ENCODE measurements at regions not wholly inside any gene's neighbourhood (a gene's known extent, or its start where the extent isn't known, plus 50 kb on each side); places are given as distances from the start of the nearest gene placed in this dataset.
"Not testable (repeated sequence)": the region's sequence is repeated elsewhere in the genome, so short reads cannot be mapped to it uniquely, and the experiment has no call there.

DNA sequence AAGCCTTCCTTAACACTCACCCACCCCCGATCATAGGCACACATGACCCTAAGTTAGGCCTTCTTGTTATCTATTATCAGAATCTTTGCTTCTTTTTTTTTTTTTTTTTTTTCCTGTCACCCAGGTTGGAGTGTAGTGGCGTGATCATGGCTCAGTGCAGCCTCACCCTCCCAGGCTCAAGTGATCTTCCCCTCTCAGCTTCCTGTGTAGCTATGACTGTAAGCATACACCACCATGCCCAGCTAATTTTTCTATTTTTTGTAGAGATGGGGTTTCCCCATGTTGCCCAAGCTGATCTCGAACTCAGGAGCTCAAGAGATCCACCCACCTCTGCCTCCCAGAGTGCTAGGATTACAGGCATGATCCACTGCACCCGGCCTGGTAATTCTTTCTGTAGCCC, 328.7 kb downstream of the NR4A2 start:
- Mint-ChIP-seq H3K27me3 (ENCODE audit: low read depth in 3 of 3) (no peaks in the 10 kb centered on the region), H3K4me3 (no peak overlapping the region), H3K27ac (no peak overlapping the region), H3K36me3 (no peaks in the 10 kb centered on the region), H3K4me1 (no peaks in the 10 kb centered on the region), H3K9me3 (peaks cover 0 to 3% (median 0%) of the 10 kb centered on the region in 6 donors)
- no peak for DNase-seq

DNA sequence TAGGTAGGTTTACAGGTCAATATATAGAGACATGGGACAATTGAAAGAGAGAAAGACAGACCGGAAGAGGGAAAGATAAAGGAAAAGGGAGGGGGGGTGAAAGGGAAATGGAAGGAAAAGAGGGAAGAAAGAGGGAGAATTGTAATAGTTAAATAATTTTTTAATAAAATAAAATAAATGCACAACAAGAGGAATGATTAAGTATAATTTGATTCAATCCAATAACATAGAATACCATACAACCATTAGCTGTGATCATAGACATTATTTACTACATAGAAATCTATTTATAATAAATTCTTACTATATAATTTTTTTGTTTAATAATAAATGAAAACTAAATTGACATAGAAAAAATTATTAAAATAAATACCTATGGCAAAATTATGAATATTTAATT, 330.7 kb downstream of the NR4A2 start:
- no peaks in the 10 kb centered on the region for H3K4me1 Mint-ChIP-seq
- H3K27me3 Mint-ChIP-seq (ENCODE audit: low read depth in 3 of 3): no peaks in the 10 kb centered on the region
- no peak overlapping the region for H3K27ac Mint-ChIP-seq
- H3K36me3 Mint-ChIP-seq: no peaks in the 10 kb centered on the region
- DNase-seq: no peak
- H3K4me3 Mint-ChIP-seq: no peak overlapping the region
- H3K9me3 Mint-ChIP-seq: peaks cover 0 to 11% (median 0%) of the 10 kb centered on the region in 6 donors

GRCh38 chr2:155997538-155997937, 335.0 kb downstream of the NR4A2 start:
- Mint-ChIP-seq H3K9me3 (peaks cover 0 to 11% (median 2%) of the 10 kb centered on the region in 6 donors), H3K27me3 (ENCODE audit: low read depth in 3 of 3) (peaks cover 0 to 2% (median 0%) of the 10 kb centered on the region in 3 donors), H3K27ac (no peak overlapping the region), H3K4me3 (no peak overlapping the region), H3K36me3 (no peaks in the 10 kb centered on the region), H3K4me1 (no peaks in the 10 kb centered on the region)
- DNase-seq: no peak

DNA sequence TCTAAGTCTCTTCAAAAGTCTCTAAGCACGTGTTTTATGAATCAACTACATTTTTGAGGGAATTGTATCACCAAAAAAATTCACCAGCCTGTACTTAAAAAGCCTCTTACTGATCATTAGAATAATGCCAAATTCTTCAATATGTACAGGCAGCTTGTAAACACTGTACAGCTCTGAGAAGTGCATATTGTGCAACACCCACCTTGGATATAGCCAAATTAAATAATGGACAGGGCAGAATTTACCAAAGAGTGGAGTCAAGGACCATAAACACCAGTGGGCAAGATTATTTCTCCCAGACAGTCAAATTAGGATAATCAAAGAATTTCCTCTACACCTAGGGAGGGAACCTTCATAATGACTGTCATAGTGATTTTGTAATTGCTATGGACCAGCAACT, 338.2 kb downstream of the NR4A2 start:
- Mint-ChIP-seq H3K4me1 (no peaks in the 10 kb centered on the region), H3K27me3 (ENCODE audit: low read depth in 3 of 3) (peaks cover 0 to 2% (median 0%) of the 10 kb centered on the region in 3 donors), H3K4me3 (no peak overlapping the region), H3K36me3 (no peaks in the 10 kb centered on the region), H3K27ac (no peak overlapping the region), H3K9me3 (peaks cover 1 to 11% (median 4%) of the 10 kb centered on the region in 6 donors)
- no peak for DNase-seq

- H3K36me3 Mint-ChIP-seq: no peaks in the 10 kb centered on the region
- H3K9me3 Mint-ChIP-seq: peaks cover 0 to 10% (median 4%) of the 10 kb centered on the region in 6 donors
- no peak overlapping the region for H3K4me3 Mint-ChIP-seq
- no peaks in the 10 kb centered on the region for H3K4me1 Mint-ChIP-seq
- DNase-seq: no peak
- H3K27me3 Mint-ChIP-seq (ENCODE audit: low read depth in 3 of 3): peaks cover 0 to 3% (median 0%) of the 10 kb centered on the region in 3 donors
- H3K27ac Mint-ChIP-seq: no peak overlapping the region
These were observed 348.7 kb downstream of the NR4A2 start for GRCh38 chr2:155983845-155984244.

DNA sequence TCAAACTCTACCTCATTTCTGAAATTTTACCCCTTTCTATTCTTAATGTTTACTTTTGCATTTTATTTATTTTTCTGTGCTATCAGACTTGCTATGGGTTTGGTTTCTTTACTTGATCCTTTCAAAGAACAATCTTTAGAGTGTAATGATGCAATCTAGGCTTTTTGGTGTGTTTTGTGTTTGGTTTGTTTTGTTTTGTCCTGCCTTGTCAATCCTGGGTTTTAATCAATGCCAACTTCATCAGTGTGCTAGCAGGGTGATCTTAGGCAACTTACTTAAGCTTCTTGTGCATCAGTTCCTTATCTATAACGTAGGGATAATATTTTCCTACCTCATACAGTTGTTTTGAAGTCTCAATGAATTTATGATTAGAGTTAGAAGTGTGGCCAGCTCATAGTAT, 350.4 kb downstream of the NR4A2 start:
- no peak overlapping the region for H3K4me3 Mint-ChIP-seq
- H3K27ac Mint-ChIP-seq: no peak overlapping the region
- H3K9me3 Mint-ChIP-seq: peaks cover 0 to 16% (median 4%) of the 10 kb centered on the region in 6 donors
- DNase-seq: no peak
- H3K4me1 Mint-ChIP-seq: no peaks in the 10 kb centered on the region
- H3K36me3 Mint-ChIP-seq: no peaks in the 10 kb centered on the region
- H3K27me3 Mint-ChIP-seq (ENCODE audit: low read depth in 3 of 3): peaks cover 0 to 3% (median 0%) of the 10 kb centered on the region in 3 donors

GRCh38 chr2:155980941-155981560, 351.5 kb downstream of the NR4A2 start:
- Mint-ChIP-seq H3K27ac (no peak overlapping the region), H3K36me3 (no peaks in the 10 kb centered on the region), H3K9me3 (peaks cover 0 to 15% (median 4%) of the 10 kb centered on the region in 6 donors), H3K4me1 (no peaks in the 10 kb centered on the region), H3K27me3 (ENCODE audit: low read depth in 3 of 3) (peaks cover 0 to 3% (median 0%) of the 10 kb centered on the region in 3 donors), H3K4me3 (no peak overlapping the region)
- DNase-seq: no peak

GRCh38 chr2:155975734-155976133, 356.8 kb downstream of the NR4A2 start:
- Mint-ChIP-seq H3K27me3 (ENCODE audit: low read depth in 3 of 3) (peaks cover 0 to 2% (median 0%) of the 10 kb centered on the region in 3 donors), H3K9me3 (peaks cover 0 to 17% (median 4%) of the 10 kb centered on the region in 6 donors)

GRCh38 chr2:155972916-155973315, 359.6 kb downstream of the NR4A2 start:
- H3K27ac Mint-ChIP-seq: no peak overlapping the region
- DNase-seq: no peak
- no peak overlapping the region for H3K4me3 Mint-ChIP-seq
- H3K9me3 Mint-ChIP-seq: peaks cover 0 to 11% (median 2%) of the 10 kb centered on the region in 6 donors
- H3K4me1 Mint-ChIP-seq: no peaks in the 10 kb centered on the region
- no peaks in the 10 kb centered on the region for H3K36me3 Mint-ChIP-seq
- H3K27me3 Mint-ChIP-seq (ENCODE audit: low read depth in 3 of 3): no peaks in the 10 kb centered on the region

More at GRCh38 chr2:155975734-155976133, 356.8 kb downstream of the NR4A2 start:
- Mint-ChIP-seq H3K4me1 (no peaks in the 10 kb centered on the region), H3K36me3 (no peaks in the 10 kb centered on the region), H3K4me3 (no peak overlapping the region), H3K27ac (no peak overlapping the region)
- no peak for DNase-seq

DNA sequence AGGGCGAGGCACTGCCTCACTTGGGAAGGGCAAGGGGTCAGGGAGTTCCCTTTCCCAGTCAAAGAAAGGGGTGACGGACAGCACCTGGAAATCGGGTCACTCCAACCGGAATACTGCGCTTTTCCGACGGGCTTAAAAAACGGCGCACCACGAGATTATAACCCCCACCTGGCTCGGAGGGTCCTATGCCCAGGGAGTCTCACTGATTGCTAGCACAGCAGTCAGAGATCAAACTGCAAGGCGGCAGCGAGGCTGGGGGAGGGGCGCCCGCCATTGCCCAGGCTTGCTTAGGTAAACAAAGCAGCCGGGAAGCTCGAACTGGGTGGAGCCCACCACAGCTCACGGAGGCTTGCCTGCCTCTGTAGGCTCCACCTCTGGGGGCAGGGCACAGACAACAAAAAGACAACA, 366.5 kb downstream of the NR4A2 start:
- H3K27me3 Mint-ChIP-seq (ENCODE audit: low read depth in 3 of 3); H3K4me1 Mint-ChIP-seq; DNase-seq; H3K36me3 Mint-ChIP-seq; H3K9me3 Mint-ChIP-seq; H3K27ac Mint-ChIP-seq; H3K4me3 Mint-ChIP-seq: not testable (repeated sequence)

DNA sequence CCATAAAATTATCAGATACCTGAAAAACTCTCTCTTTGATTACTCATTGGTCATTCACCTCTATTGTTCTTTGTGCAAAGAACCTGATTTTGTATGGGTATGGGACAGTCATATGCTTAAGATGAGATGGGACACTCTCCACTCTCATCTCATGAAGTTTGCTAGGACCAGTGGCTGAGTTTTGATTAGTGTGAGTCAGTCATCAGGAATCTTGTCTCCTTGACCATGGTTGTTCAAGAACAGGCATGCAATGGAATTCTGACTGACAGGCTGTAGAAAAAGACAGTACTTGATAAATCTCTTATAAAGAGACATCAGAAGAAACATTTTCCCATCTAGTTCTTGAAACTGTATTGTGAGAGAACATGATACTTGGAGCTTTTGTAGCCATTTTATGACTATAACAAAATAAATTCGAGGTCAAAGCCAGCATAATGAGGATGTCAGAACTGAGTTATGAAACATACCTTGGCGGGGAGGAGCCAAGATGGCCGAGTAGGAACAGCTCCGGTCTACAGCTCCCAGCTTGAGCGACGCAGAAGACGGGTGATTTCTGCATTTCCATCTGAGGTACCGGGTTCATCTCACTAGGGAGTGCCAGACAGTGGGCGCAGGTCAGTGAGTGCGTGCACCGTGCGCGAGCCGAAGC, 367.0 kb downstream of the NR4A2 start:
- Mint-ChIP-seq H3K27me3 (ENCODE audit: low read depth in 3 of 3) (peaks cover 0 to 2% (median 0%) of the 10 kb centered on the region in 3 donors), H3K9me3 (peaks cover 0 to 10% (median 4%) of the 10 kb centered on the region in 6 donors), H3K4me1 (no peaks in the 10 kb centered on the region), H3K36me3 (no peaks in the 10 kb centered on the region), H3K27ac (no peak overlapping the region), H3K4me3 (no peak overlapping the region)
- no peak for DNase-seq

DNA sequence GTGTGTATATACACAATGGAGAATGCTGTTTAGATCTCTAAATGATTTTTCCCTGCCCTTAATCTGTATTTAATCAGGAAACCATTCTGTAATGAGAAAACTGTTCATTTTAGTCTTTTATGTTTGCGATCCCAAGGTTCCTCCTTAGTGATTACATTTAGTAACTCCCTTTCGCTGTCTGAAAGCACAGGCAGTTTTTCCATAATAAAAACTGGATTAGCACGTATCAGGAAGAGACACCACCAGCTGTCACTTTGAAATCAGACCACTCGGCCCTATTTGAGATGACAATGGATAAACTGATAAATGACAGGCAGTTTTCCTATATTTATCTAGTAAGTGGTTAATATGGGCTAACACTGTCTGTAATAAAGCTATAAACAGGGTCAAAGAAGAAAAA, 370.9 kb downstream of the NR4A2 start:
- H3K27ac Mint-ChIP-seq: no peak overlapping the region
- peaks cover 0 to 15% (median 6%) of the 10 kb centered on the region in 6 donors for H3K9me3 Mint-ChIP-seq
- H3K4me1 Mint-ChIP-seq: no peaks in the 10 kb centered on the region
- H3K4me3 Mint-ChIP-seq: no peak overlapping the region
- peaks cover 0 to 2% (median 0%) of the 10 kb centered on the region in 3 donors for H3K27me3 Mint-ChIP-seq (ENCODE audit: low read depth in 3 of 3)
- DNase-seq: no peak
- no peaks in the 10 kb centered on the region for H3K36me3 Mint-ChIP-seq

- Mint-ChIP-seq H3K27ac (no peak overlapping the region), H3K4me1 (no peaks in the 10 kb centered on the region), H3K9me3 (peaks cover 0 to 5% (median 3%) of the 10 kb centered on the region in 6 donors)
These were observed 373.7 kb downstream of the NR4A2 start for GRCh38 chr2:155958834-155959233.

GRCh38 chr2:155947069-155947468, 385.5 kb downstream of the NR4A2 start:
- peaks cover 0 to 6% (median 0%) of the 10 kb centered on the region in 6 donors for H3K9me3 Mint-ChIP-seq

More at GRCh38 chr2:155958834-155959233, 373.7 kb downstream of the NR4A2 start:
- DNase-seq: no peak
- H3K4me3 Mint-ChIP-seq: no peak overlapping the region
- no peaks in the 10 kb centered on the region for H3K36me3 Mint-ChIP-seq
- H3K27me3 Mint-ChIP-seq (ENCODE audit: low read depth in 3 of 3): peaks cover 0 to 2% (median 0%) of the 10 kb centered on the region in 3 donors

More at GRCh38 chr2:155947069-155947468, 385.5 kb downstream of the NR4A2 start:
- H3K36me3 Mint-ChIP-seq: no peaks in the 10 kb centered on the region
- H3K4me1 Mint-ChIP-seq: no peaks in the 10 kb centered on the region
- DNase-seq: no peak
- H3K4me3 Mint-ChIP-seq: no peak overlapping the region
- no peaks in the 10 kb centered on the region for H3K27me3 Mint-ChIP-seq (ENCODE audit: low read depth in 3 of 3)
- no peak overlapping the region for H3K27ac Mint-ChIP-seq

All from immature natural killer cell (primary cell).